ENCODE measurements at regions not wholly inside any gene's neighbourhood (a gene's known extent, or its start where the extent isn't known, plus 50 kb on each side); places are given as distances from the start of the nearest gene placed in this dataset.

GRCh38 chr5:87906962-87907361 lies 361.7 kb downstream of the TMEM161B start:
- DNase-seq (ENCODE audit: low spot score) = no peak
- H3K4me3 ChIP-seq = no peak overlapping the region
- no peak for TF ChIP-seq CTCF (IDR thresholded peaks at IDR 0.05)
- H3K27ac ChIP-seq = no peak overlapping the region

DNA sequence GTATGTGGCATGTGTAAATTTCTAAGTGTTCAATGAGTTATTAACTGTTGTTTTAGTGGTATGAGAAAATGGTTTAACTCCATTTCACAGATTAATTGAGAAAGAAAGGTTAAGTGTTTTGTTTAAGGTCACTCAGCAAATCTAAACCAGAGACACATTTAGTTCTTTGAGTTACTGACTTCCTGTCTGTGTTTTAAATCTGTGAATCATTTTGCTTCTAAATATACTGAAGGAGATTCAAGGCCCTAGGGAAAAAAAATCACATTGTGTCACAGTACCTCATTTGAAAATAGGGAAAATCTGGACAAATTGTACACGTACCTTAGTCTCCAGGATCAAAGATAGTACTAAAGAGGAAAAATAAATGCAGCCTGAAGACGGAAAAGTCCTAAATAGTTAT lies 368.2 kb downstream of the TMEM161B start:
- Histone ChIP-seq H3K27ac (no peak overlapping the region), H3K4me3 (no peak overlapping the region)
- no peak for TF ChIP-seq CTCF (IDR thresholded peaks at IDR 0.05)
- no peak for DNase-seq (ENCODE audit: low spot score)

DNA sequence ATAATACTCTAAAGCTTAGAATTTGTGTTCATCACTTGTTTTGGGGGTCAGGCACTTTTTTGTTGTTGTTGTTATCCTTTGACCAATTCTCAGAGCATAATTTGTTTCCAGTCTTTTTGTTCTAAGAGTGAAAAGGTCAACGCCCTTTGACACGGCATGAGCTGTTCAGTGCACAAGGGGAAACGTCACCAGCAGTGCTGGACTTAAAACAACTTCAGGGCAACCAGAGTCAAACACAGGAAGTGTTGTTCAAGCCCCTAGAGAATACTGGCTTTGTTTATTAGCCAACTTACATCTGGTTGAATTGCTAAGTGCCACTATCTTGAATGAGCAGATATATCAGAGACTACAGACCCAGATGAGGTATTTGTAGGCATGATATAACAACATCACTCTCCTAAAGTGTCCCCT lies 368.9 kb downstream of the TMEM161B start:
- Histone ChIP-seq H3K27ac (no peak overlapping the region), H3K4me3 (no peak overlapping the region)
- TF ChIP-seq CTCF (IDR thresholded peaks at IDR 0.05) = no peak
- no peak for DNase-seq (ENCODE audit: low spot score)

GRCh38 chr5:87899208-87899661 lies 369.4 kb downstream of the TMEM161B start:
- TF ChIP-seq CTCF (IDR thresholded peaks at IDR 0.05) = no peak
- H3K4me3 ChIP-seq = no peak overlapping the region
- no peak overlapping the region for H3K27ac ChIP-seq
- DNase-seq (ENCODE audit: low spot score) = no peak

DNA sequence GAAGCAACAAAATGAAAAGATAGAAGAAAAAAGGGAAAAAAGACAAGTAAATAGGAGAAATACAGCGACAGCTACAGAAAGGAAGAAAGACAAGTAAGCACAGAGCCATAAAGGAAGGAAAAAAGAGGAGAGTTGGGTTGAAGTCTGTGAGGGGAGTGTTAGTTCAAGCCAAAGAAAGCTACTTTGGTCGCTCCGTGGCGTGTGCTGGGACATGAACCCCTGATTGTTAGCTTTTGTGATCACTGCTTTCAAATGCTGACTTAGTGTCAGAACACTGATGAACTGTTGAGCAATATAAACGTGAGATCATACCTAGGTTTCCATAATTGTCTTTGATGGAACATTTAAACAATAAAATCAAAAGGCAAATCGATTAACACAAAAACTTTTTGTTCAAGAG lies 370.1 kb downstream of the TMEM161B start:
- no peak overlapping the region for H3K27ac ChIP-seq
- H3K4me3 ChIP-seq = no peak overlapping the region
- no peak for TF ChIP-seq CTCF (IDR thresholded peaks at IDR 0.05)
- no peak for DNase-seq (ENCODE audit: low spot score)

- TF ChIP-seq CTCF (IDR thresholded peaks at IDR 0.05) = no peak
- H3K4me3 ChIP-seq = no peak overlapping the region
- no peak for DNase-seq (ENCODE audit: low spot score)
- H3K27ac ChIP-seq = no peak overlapping the region
These were observed 380.5 kb downstream of the TMEM161B start for GRCh38 chr5:87888139-87888538.

GRCh38 chr5:87887247-87887646 lies 381.4 kb downstream of the TMEM161B start:
- H3K27ac ChIP-seq = no peak overlapping the region
- no peak for DNase-seq (ENCODE audit: low spot score)
- no peak for TF ChIP-seq CTCF (IDR thresholded peaks at IDR 0.05)
- H3K4me3 ChIP-seq = no peak overlapping the region
